Rectal smooth muscle tissue (tissue), 1 donor: ENCODE measurements at regions not wholly inside any gene's neighbourhood (a gene's known extent, or its start where the extent isn't known, plus 50 kb on each side); places are given as distances from the start of the nearest gene placed in this dataset.
A peak's percentile ranks its signal among the peaks of the same experiment; 100 is the strongest.

Source experiments
- H3K27ac ChIP-seq: one replicate; pipeline ENCODE4 v1.7.0; 2013; ENCODE audit warnings: low read depth, low read length, inconsistent platforms
- H3K27me3 ChIP-seq: one replicate; pipeline ENCODE4 v1.7.0; 2013; ENCODE audit warnings: low read length; ENCODE audit not compliant: control insufficient read depth, insufficient read depth
- H3K36me3 ChIP-seq: one replicate; pipeline ENCODE4 v1.7.0; 2013; ENCODE audit warnings: low read length; ENCODE audit not compliant: control insufficient read depth, insufficient read depth
- H3K4me1 ChIP-seq: one replicate; pipeline ENCODE4 v1.7.0; 2013; ENCODE audit warnings: low read length; ENCODE audit not compliant: control insufficient read depth, insufficient read depth
- H3K4me3 ChIP-seq: one replicate; pipeline ENCODE4 v1.7.0; 2013; ENCODE audit warnings: low read length
- H3K9ac ChIP-seq: one replicate; pipeline ENCODE4 v1.7.0; 2013; ENCODE audit warnings: low read length

DNA sequence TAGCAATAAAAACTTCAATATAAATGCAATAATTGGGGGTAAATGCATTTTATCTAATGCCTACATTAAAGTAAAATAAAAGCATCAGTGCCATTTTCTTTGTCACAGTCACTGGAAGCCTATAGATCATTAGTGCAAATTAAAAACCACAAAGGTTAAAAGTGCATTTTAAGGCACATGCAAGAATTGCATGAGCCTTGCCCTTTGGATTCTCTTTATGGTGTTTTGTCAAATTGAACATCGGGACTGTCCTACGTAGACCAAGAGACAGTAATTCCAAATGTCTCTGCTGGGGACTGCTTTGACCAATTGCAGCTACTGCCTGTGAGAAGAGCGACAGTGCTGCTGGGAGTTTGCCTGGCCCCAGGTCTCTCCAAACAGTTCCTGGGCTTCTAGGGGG, 130.3 kb upstream of the SATB2 start:
- no peaks in the 10 kb centered on the region for H3K4me1 ChIP-seq
- H3K36me3 ChIP-seq, result no peaks in the 10 kb centered on the region
- no peaks in the 10 kb centered on the region for H3K27me3 ChIP-seq

DNA sequence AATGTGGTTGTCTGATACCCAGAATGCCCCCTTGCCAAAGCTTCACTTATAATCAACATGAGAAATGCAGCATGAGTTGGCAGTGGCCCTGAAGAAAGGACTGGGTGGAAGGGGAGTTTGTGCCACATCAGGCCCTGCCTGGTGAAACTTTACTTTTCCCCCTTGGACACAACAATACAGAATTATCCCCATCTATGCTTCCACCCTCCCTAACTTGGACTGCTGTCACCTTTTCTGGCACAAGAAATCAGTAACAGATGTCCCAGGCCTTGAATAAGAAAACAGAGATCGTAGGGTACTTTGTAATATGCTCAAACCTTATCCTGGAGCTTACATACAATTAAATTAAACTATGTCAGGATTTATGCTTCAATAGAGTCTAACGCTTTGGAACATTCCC, 128.9 kb upstream of the SATB2 start:
- H3K27me3 ChIP-seq, result no peaks in the 10 kb centered on the region
- no peaks in the 10 kb centered on the region for H3K4me1 ChIP-seq
- H3K27ac ChIP-seq, result no peak overlapping the region
- no peak overlapping the region for H3K9ac ChIP-seq
- H3K36me3 ChIP-seq, result no peaks in the 10 kb centered on the region
- no peak overlapping the region for H3K4me3 ChIP-seq

More for the DNA sequence above, 130.3 kb upstream of the SATB2 start:
- Histone ChIP-seq H3K27ac (no peak overlapping the region), H3K4me3 (no peak overlapping the region), H3K9ac (no peak overlapping the region)

DNA sequence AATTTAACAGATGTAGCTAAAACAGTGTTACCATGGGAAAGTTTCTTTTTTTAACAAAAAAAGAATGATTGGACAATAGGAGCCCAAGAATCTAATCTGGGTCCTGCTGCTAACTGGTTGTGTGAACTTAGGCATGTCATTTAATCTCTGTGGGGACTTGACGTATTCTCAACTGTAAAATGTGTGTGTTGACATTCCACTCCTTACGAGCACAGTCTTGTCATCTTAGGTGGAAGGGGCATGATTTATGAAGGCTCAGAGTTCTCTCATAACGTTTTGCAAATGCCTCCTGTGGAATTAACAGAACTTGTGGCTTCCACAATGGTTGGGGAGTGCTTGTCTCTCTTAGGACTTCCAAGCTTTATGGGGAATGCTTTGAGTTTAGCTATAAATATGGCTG, 125.9 kb upstream of the SATB2 start:
- Histone ChIP-seq H3K4me1 (no peaks in the 10 kb centered on the region), H3K36me3 (no peaks in the 10 kb centered on the region), H3K9ac (no peak overlapping the region), H3K27ac (no peak overlapping the region), H3K4me3 (no peak overlapping the region), H3K27me3 (no peaks in the 10 kb centered on the region)

DNA sequence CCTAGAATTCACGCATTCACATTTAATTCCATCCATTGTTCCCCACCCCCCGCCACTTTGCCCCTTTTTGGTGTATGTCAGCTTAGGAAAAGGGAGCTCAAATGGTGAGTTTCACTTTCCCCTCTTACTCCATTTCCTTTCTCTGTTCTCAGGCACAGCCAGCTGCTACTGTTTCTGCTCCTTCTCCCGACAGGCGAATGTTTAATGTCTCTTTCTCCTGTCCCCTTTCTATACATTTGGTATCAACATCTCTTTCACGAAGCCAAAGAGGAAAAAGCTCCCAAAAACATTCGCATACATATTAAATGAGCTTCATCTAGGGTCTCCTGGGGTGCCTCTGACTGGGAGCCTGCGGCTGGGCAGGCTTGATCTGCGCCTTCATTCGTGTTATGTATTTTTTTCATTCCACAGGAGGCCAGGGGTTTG, 124.2 kb upstream of the SATB2 start:
- Histone ChIP-seq H3K9ac (no peak overlapping the region), H3K4me3 (peak overlapping the region; percentile 45)

DNA sequence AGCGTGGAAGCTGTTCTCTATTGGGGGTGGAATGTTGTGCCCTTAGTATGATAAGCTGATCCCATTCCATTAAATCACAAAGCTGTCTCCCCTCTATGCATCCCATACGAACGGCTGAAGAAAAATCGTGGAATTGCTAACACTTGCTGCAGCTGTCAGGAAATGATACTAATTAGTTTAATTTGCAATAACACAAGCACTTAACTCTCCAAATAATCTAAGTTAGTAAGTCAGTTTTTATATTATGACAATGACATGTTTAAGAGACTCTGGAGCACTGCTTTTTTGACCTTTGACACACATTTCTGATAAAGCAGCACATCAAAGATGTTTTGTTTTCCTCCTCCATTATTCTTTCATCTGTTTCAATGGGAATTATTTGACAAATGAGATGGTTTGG, 123.7 kb upstream of the SATB2 start:
- no peaks in the 10 kb centered on the region for H3K27me3 ChIP-seq
- no peaks in the 10 kb centered on the region for H3K4me1 ChIP-seq
- H3K27ac ChIP-seq, result no peak overlapping the region
- H3K9ac ChIP-seq, result no peak overlapping the region
- H3K4me3 ChIP-seq, result peak overlapping the region; percentile 45
- no peaks in the 10 kb centered on the region for H3K36me3 ChIP-seq

More for the DNA sequence above, 124.2 kb upstream of the SATB2 start:
- Histone ChIP-seq H3K4me1 (no peaks in the 10 kb centered on the region), H3K27ac (no peak overlapping the region), H3K36me3 (no peaks in the 10 kb centered on the region), H3K27me3 (no peaks in the 10 kb centered on the region)

DNA sequence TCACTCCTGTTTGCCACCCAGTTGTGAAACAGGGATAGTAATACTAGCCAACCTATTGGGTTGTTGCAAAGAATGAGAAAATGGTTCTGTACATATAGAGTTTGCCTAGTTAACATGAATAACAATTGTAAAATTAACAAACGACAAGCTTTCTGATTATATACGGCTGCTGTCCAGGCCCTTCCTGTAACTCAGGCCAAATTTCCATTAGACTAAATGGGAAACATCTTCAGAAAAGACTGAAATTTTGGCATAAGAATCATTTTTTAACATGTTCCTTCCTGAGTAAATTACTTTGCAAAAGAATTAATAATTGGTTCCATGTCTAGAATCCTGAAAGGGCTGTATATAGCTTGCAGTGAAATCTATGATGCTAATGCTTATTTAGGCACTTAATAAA, 117.7 kb upstream of the SATB2 start:
- Histone ChIP-seq H3K4me1 (no peaks in the 10 kb centered on the region), H3K4me3 (no peak overlapping the region), H3K27ac (no peak overlapping the region), H3K36me3 (no peaks in the 10 kb centered on the region), H3K27me3 (no peaks in the 10 kb centered on the region), H3K9ac (no peak overlapping the region)

DNA sequence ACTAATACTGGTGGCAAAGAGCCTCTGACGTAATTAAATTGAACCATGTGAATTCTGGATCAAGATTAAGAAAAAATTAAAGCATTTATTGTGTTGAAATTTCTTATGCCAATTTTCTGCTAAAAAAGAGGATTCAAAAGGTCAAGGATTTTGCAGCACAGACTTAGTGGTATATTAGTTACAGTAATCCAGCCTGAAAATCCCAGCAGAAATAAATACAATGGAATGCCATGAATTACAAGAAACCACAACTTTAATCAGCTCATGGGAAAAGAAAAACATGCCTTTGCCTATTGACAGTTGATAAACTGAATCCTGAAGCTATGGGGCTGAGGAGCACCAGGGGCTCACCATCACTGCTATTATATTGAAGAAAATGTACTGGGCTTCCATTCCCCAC, 114.8 kb upstream of the SATB2 start:
- H3K9ac ChIP-seq, result no peak overlapping the region
- H3K4me3 ChIP-seq, result no peak overlapping the region
- no peaks in the 10 kb centered on the region for H3K27me3 ChIP-seq
- H3K36me3 ChIP-seq, result no peaks in the 10 kb centered on the region
- no peak overlapping the region for H3K27ac ChIP-seq
- no peaks in the 10 kb centered on the region for H3K4me1 ChIP-seq

DNA sequence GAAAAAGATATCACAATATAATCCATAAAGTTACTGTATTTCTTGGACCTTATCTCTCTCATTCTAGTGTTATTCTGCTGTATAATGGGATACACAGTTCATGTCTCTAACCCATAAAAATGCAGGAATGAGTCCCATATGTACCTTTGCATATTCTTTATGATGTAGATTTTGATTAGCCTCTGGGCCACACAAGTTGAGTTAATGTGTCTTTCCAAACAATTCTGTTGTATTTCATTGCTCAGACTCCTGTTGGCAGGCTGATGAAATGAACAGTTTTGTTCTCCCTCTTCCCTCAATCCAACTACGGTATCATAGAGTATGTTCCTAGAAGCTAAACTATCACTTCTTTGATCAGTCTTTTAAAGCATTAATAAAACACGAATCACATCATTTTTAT, 113.2 kb upstream of the SATB2 start:
- H3K9ac ChIP-seq, result no peak overlapping the region
- H3K4me1 ChIP-seq, result no peaks in the 10 kb centered on the region
- H3K36me3 ChIP-seq, result no peaks in the 10 kb centered on the region
- no peak overlapping the region for H3K27ac ChIP-seq
- no peak overlapping the region for H3K4me3 ChIP-seq
- no peaks in the 10 kb centered on the region for H3K27me3 ChIP-seq

DNA sequence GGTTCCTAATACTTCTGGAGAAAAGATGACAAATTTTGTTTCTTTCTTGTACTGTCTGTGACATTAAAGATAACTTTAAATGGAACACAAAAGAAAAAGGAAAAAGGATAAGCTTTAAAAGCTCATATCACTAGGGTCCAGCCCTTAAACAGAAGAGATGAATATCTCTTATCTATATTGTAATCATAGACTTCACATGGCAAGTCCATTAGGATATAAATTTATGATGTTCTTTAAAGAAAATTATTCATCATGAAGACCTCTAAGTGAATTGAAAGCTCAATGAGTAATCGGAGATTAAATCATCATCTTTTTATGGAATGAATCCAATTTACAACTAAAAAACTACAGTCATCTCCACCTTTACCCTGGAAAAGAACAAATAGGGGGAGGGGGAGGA, 111.6 kb upstream of the SATB2 start:
- H3K27me3 ChIP-seq, result no peaks in the 10 kb centered on the region
- no peak overlapping the region for H3K27ac ChIP-seq
- no peak overlapping the region for H3K9ac ChIP-seq
- no peaks in the 10 kb centered on the region for H3K36me3 ChIP-seq
- no peak overlapping the region for H3K4me3 ChIP-seq
- H3K4me1 ChIP-seq, result no peaks in the 10 kb centered on the region

DNA sequence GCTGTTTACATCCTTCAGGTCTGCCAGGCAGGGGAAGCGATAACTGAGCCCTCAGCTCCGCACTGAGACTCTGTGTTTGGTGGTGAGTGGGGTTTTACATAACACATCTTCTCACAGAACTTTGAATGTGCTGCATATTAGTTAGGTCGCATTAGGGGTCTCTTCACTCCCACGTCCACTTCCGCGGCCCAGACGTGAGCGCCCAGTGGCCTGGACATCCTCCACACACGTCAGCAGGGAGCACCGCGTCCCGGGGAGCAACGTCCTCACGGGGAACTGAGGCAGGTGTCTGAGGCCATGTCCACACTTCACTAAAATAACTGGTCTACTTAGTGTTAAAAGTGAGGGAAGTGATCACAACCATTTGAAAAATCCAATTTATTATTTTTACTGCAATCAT, 100.4 kb upstream of the SATB2 start:
- H3K27ac ChIP-seq, result no peak overlapping the region
- no peak overlapping the region for H3K4me3 ChIP-seq
- H3K9ac ChIP-seq, result no peak overlapping the region
- H3K4me1 ChIP-seq, result no peaks in the 10 kb centered on the region
- no peaks in the 10 kb centered on the region for H3K27me3 ChIP-seq
- H3K36me3 ChIP-seq, result no peaks in the 10 kb centered on the region

DNA sequence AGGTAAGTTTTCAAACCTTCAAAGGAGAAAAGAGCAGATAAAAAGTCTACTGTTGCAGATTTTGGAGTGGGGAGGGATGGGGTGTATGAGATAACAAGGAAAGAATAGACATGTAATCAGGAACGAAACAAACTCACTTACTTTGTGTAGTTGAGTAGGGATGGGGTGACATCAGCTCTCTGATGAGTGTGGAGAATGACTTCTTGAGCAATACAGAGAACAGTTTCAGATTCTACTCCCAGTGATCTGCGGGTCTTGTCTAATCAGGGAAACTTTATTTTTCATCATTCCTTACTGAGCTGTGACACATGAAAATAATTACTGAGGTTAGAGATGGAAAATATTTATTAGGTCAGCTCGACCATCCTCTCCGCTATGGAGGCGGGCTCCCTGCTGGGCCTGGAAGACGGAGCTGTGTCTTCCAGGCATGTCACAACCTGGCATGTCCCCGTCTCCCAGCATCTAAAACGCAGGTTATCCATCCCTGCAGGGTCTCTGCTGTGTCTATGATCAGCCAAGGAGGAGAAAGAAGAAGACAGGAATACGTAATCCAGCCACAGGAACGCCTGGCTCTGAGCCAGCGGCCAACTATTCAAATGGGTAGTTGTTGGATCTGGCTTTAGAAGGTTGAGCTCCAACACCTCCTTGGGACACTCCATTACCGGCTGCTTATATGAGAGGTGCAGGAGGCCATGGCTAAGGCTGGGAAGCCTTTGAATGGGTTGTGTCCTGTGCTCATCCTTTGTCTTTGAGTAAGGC, 99.0 kb upstream of the SATB2 start:
- Histone ChIP-seq H3K27me3 (no peaks in the 10 kb centered on the region), H3K9ac (no peak overlapping the region), H3K4me1 (no peaks in the 10 kb centered on the region), H3K36me3 (no peaks in the 10 kb centered on the region), H3K4me3 (no peak overlapping the region), H3K27ac (no peak overlapping the region)

DNA sequence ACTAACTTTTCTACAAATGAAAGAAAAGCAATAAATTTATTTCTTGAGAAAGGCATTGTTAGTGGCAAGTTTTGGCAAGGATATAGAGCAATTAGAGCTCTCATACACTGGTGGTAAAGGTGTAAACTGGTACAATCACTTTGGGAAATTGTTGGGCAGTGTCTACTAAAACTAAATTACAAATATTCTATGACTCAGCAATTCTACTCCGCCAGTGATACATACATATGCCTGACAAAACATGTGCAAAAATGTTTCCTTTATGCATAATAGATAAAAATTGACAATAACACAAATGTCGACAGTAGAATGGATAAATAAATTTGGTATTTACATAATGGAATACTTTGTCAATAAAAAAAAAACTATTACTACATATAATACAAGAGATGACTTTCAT, 96.3 kb upstream of the SATB2 start:
- no peak overlapping the region for H3K4me3 ChIP-seq
- no peaks in the 10 kb centered on the region for H3K4me1 ChIP-seq
- H3K27ac ChIP-seq, result no peak overlapping the region
- H3K27me3 ChIP-seq, result no peaks in the 10 kb centered on the region
- H3K36me3 ChIP-seq, result no peaks in the 10 kb centered on the region
- no peak overlapping the region for H3K9ac ChIP-seq

DNA sequence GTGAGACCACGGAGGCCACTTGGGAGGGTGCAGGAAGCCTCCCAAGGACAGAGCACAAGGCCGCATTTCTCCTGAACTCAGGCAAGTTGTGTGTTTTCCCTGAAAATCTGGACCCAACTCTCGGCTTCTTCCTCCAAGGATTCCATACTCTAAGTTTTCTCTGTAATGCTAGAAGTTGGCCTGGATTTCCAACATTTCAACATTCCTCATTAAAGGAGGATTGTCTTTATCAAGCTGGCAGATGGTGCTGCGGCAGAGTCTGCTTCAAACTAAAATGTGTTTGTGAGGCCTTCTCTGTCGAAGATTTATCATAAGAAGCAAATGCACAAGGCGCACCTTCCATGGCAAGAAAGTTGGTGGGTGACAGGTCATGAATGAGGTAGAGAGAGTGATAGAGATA, 94.4 kb upstream of the SATB2 start:
- no peaks in the 10 kb centered on the region for H3K27me3 ChIP-seq
- no peak overlapping the region for H3K27ac ChIP-seq
- H3K4me3 ChIP-seq, result no peak overlapping the region
- no peaks in the 10 kb centered on the region for H3K36me3 ChIP-seq
- H3K9ac ChIP-seq, result no peak overlapping the region
- H3K4me1 ChIP-seq, result no peaks in the 10 kb centered on the region
